H9 (cell line): ENCODE measurements at regions not wholly inside any gene's neighbourhood (a gene's known extent, or its start where the extent isn't known, plus 50 kb on each side); places are given as distances from the start of the nearest gene placed in this dataset.

ENCODE experiments used
- DNase-seq: peaks from one replicate; pipeline ENCODE4 v3.0.0-alpha.2; 2017
- H2AFZ ChIP-seq: one replicate; pipeline ENCODE4 v1.6.1; 2013; ENCODE audit warnings: mild to moderate bottlenecking, low read length, control low read depth, moderate library complexity
- H2AK5ac ChIP-seq: 2 replicates; pipeline ENCODE4 v1.6.1; 2013; ENCODE audit warnings: low read length, control low read depth, mixed read lengths; ENCODE audit not compliant: insufficient read length
- H2BK120ac ChIP-seq: one replicate; pipeline ENCODE4 v1.6.1; 2013; ENCODE audit warnings: low read depth, mild to moderate bottlenecking, low read length, control low read depth, inconsistent platforms; ENCODE audit not compliant: poor library complexity, severe bottlenecking
- H2BK12ac ChIP-seq: 2 replicates; pipeline ENCODE4 v1.6.1; 2013; ENCODE audit warnings: low read length, control low read depth, mixed read lengths, low read depth; ENCODE audit not compliant: insufficient read length
- H2BK15ac ChIP-seq: 2 replicates; pipeline ENCODE4 v1.6.1; 2013; ENCODE audit warnings: low read depth, low read length, control low read depth
- H2BK20ac ChIP-seq: one replicate; pipeline ENCODE4 v1.6.1; 2013; ENCODE audit warnings: low read depth, mild to moderate bottlenecking, low read length, control low read depth, inconsistent platforms; ENCODE audit not compliant: poor library complexity, severe bottlenecking
- H2BK5ac ChIP-seq: 2 replicates; pipeline ENCODE4 v1.6.1; 2013; ENCODE audit warnings: low read length, control low read depth, mixed read lengths; ENCODE audit not compliant: insufficient read length
- H3K14ac ChIP-seq: 2 replicates; pipeline ENCODE4 v1.6.1; 2013; ENCODE audit warnings: low read length, control low read depth; ENCODE audit not compliant: insufficient read depth
- H3K18ac ChIP-seq: 2 replicates; pipeline ENCODE4 v1.6.1; 2013; ENCODE audit warnings: low read depth, mild to moderate bottlenecking, mixed read lengths, low read length, control low read depth; ENCODE audit not compliant: insufficient read length
- H3K23ac ChIP-seq: 2 replicates; pipeline ENCODE4 v1.6.1; 2013; ENCODE audit warnings: low read length, control low read depth, mixed read lengths, low read depth; ENCODE audit not compliant: insufficient read length
- H3K23me2 ChIP-seq: 2 replicates; pipeline ENCODE4 v1.6.1; 2013; ENCODE audit warnings: low read depth, mild to moderate bottlenecking, mixed read lengths, low read length, control low read depth; ENCODE audit not compliant: insufficient read length, poor library complexity, severe bottlenecking
- H3K27ac ChIP-seq: 2 replicates; pipeline ENCODE4 v1.5.1; 2013; ENCODE audit warnings: low read length, control low read depth, mixed read lengths, low read depth; ENCODE audit not compliant: insufficient read length
- H3K27me3 ChIP-seq: 2 replicates; pipeline ENCODE4 v1.6.1; 2013; ENCODE audit warnings: low read length, control low read depth, inconsistent platforms; ENCODE audit not compliant: insufficient read depth
- H3K4ac ChIP-seq: 2 replicates; pipeline ENCODE4 v1.6.1; 2013; ENCODE audit warnings: low read depth, mild to moderate bottlenecking, control low read depth, inconsistent platforms, low read length, moderate library complexity
- H3K4me1 ChIP-seq: 2 replicates; pipeline ENCODE4 v1.6.1; 2013; ENCODE audit warnings: low read length, control low read depth, inconsistent platforms; ENCODE audit not compliant: insufficient read depth
- H3K4me2 ChIP-seq: 2 replicates; pipeline ENCODE4 v1.6.1; 2013; ENCODE audit warnings: low read length, control low read depth, mixed read lengths; ENCODE audit not compliant: insufficient read length, insufficient read depth
- H3K56ac ChIP-seq: 2 replicates; pipeline ENCODE4 v1.6.1; 2013; ENCODE audit warnings: low read depth, mild to moderate bottlenecking, mixed read lengths, low read length, control low read depth; ENCODE audit not compliant: insufficient read length
- H3K79me1 ChIP-seq: 2 replicates; pipeline ENCODE4 v1.6.1; 2013; ENCODE audit warnings: low read depth, mild to moderate bottlenecking, moderate library complexity, low read length, control low read depth, inconsistent platforms; ENCODE audit not compliant: insufficient read depth, poor library complexity, severe bottlenecking
- H3K79me2 ChIP-seq: 2 replicates; pipeline ENCODE4 v1.6.1; 2013; ENCODE audit warnings: low read length, control low read depth, inconsistent platforms; ENCODE audit not compliant: insufficient read depth
- H3K9ac ChIP-seq: 2 replicates; pipeline ENCODE4 v1.6.1; 2013; ENCODE audit warnings: low read length, control low read depth, mixed read lengths; ENCODE audit not compliant: insufficient read length; ENCODE audit errors: extremely low read depth
- H3K9me3 ChIP-seq: one replicate; pipeline ENCODE4 v1.6.1; 2013; ENCODE audit warnings: low read depth, low read length, inconsistent platforms; ENCODE audit not compliant: control insufficient read depth
- H3T11ph ChIP-seq: one replicate; pipeline ENCODE4 v1.6.1; 2013; ENCODE audit warnings: mild to moderate bottlenecking, low read length, control low read depth, inconsistent platforms
- H4K20me1 ChIP-seq: one replicate; pipeline ENCODE4 v1.6.1; 2013; ENCODE audit not compliant: control insufficient read depth, insufficient read length, insufficient read depth
- H4K5ac ChIP-seq: 2 replicates; pipeline ENCODE4 v1.6.1; 2013; ENCODE audit warnings: low read depth, mild to moderate bottlenecking, mixed read lengths, low read length, control low read depth; ENCODE audit not compliant: insufficient read length
- H4K8ac ChIP-seq: replicated peaks from 2 replicates; pipeline ENCODE4 v1.6.1; 2013; ENCODE audit warnings: low read length, control low read depth, mixed read lengths, low read depth; ENCODE audit not compliant: insufficient read length
- H4K91ac ChIP-seq: 2 replicates; pipeline ENCODE4 v1.6.1; 2013; ENCODE audit warnings: low read depth, mild to moderate bottlenecking, moderate library complexity, mixed read lengths, low read length, control low read depth; ENCODE audit not compliant: insufficient read length
- H3K27ac Mint-ChIP-seq, 3 experiments: 2 replicates in 2 of 3; 3 replicates in 1 of 3; pipeline ENCODE4 v1.8.0; 2020 to 2021; ENCODE audit warnings: mixed read lengths in 3 of 3, mild to moderate bottlenecking in 1 of 3, moderate library complexity in 1 of 3
- H3K27me3 Mint-ChIP-seq: 2 replicates; pipeline ENCODE4 v1.8.0; 2021; ENCODE audit warnings: low read depth, mild to moderate bottlenecking, moderate library complexity, mixed read lengths
- H3K36me3 Mint-ChIP-seq, 3 experiments: 2 replicates in 2 of 3; 3 replicates in 1 of 3; pipeline ENCODE4 v1.8.0; 2020 to 2021; ENCODE audit warnings: low read depth in 3 of 3, mixed read lengths in 3 of 3; ENCODE audit not compliant: insufficient read depth in 1 of 3
- H3K4me1 Mint-ChIP-seq, 2 experiments: 2 replicates each; pipeline ENCODE4 v1.8.0; 2020; ENCODE audit warnings: mixed read lengths in 2 of 2
- H3K4me3 Mint-ChIP-seq, 2 experiments: 2 replicates in 1 of 2; 3 replicates in 1 of 2; pipeline ENCODE4 v1.8.0; 2020 to 2021; ENCODE audit warnings: mild to moderate bottlenecking in 2 of 2, mixed read lengths in 2 of 2, moderate library complexity in 1 of 2
- H3K9me3 Mint-ChIP-seq, 2 experiments: 2 replicates in 1 of 2; 3 replicates in 1 of 2; pipeline ENCODE4 v1.8.0; 2020; ENCODE audit warnings: mild to moderate bottlenecking in 2 of 2, mixed read lengths in 2 of 2, moderate library complexity in 1 of 2
- CTCF ChIP-seq: fragments of 200-600 bp; sonication (generic); conservative IDR thresholded peaks from 3 replicates; pipeline ENCODE4 v1.8.0; 2021; ENCODE audit warnings: antibody characterized with exemption, mild to moderate bottlenecking
- WGBS: extraction: QIAGEN DNeasy Blood & Tissue Kit; methylation state at CpG from one replicate; pipeline ENCODE4 v1.1.7; 2013; ENCODE audit warnings: missing lambda C conversion rate, low lambda C conversion rate, mixed read lengths; ENCODE audit not compliant: insufficient read length; ENCODE audit errors: extremely low coverage; 5-methylcytosine and 5-hydroxymethylcytosine counted together

- no peaks in the 10 kb centered on the region for H4K20me1 ChIP-seq
- H3K4me3 Mint-ChIP-seq, result no peak overlapping the region
- no peak overlapping the region for H2BK20ac ChIP-seq
- H3K56ac ChIP-seq, result no peak overlapping the region
- WGBS, result no CpG with 5 or more reads among the region's 7 CpGs
- no peak overlapping the region for H3T11ph ChIP-seq
- no peak for DNase-seq
- no peak overlapping the region for H3K9ac ChIP-seq
- H3K4ac ChIP-seq, result no peak overlapping the region
- no peaks in the 10 kb centered on the region for H3K23me2 ChIP-seq
- no peaks in the 10 kb centered on the region for H3K79me1 ChIP-seq
- H2BK12ac ChIP-seq, result no peak overlapping the region
- no peak overlapping the region for H3K18ac ChIP-seq
- no peak overlapping the region for H2BK120ac ChIP-seq
- H3K4me2 ChIP-seq, result no peak overlapping the region
- no peak overlapping the region for H3K27ac ChIP-seq
- no peaks in the 10 kb centered on the region for H3K4me1 ChIP-seq
- H3K27me3 Mint-ChIP-seq, result no peaks in the 10 kb centered on the region
- no peaks in the 10 kb centered on the region for H3K9me3 ChIP-seq
- H4K5ac ChIP-seq, result no peak overlapping the region
- H3K4me1 Mint-ChIP-seq, result no peaks in the 10 kb centered on the region
- H2AK5ac ChIP-seq, result no peak overlapping the region
- no peak overlapping the region for H3K23ac ChIP-seq
- no peak overlapping the region for H4K8ac ChIP-seq
- H3K27me3 ChIP-seq, result no peaks in the 10 kb centered on the region
- H3K9me3 Mint-ChIP-seq, result peaks cover 0 to 3% of the 10 kb centered on the region in 2 experiments; a peak in 2 of 5 replicates
- H3K79me2 ChIP-seq, result no peaks in the 10 kb centered on the region
- H2AFZ ChIP-seq, result no peak overlapping the region
- H4K91ac ChIP-seq, result no peak overlapping the region
- H3K27ac Mint-ChIP-seq, result no peak overlapping the region
- H3K14ac ChIP-seq, result no peak overlapping the region
- no peak for TF ChIP-seq CTCF
- no peaks in the 10 kb centered on the region for H3K36me3 Mint-ChIP-seq
- H2BK5ac ChIP-seq, result no peak overlapping the region
- no peak overlapping the region for H2BK15ac ChIP-seq
Observed at GRCh38 chr2:82524826-82525225, 1934.3 kb downstream of the SUCLG1 start.
